Prostate gland (tissue), 2 donors: ENCODE measurements at regions not wholly inside any gene's neighbourhood (a gene's known extent, or its start where the extent isn't known, plus 50 kb on each side); places are given as distances from the start of the nearest gene placed in this dataset.
"Not testable (repeated sequence)": the region's sequence is repeated elsewhere in the genome, so short reads cannot be mapped to it uniquely, and the experiment has no call there.

Source experiments
- CTCF ChIP-seq, 4 experiments: fragments of 200-600 bp in 2 of 4; fragments of 450-650 bp in 2 of 4; sonication (generic) in 2 of 4; IDR thresholded peaks; 1 replicate in 3 of 4; 2 replicates in 1 of 4; pipeline ENCODE4 v1.5.1; 2016 to 2019; ENCODE audit warnings: antibody characterized with exemption in 4 of 4, mild to moderate bottlenecking in 2 of 4, moderate library complexity in 2 of 4
- POLR2A ChIP-seq: fragments of 450-650 bp; IDR thresholded peaks from one replicate; pipeline ENCODE4 v1.6.1; 2016; ENCODE audit warnings: antibody characterized with exemption, mild to moderate bottlenecking
- POLR2AphosphoS5 ChIP-seq: sonication (generic); formaldehyde crosslinking; IDR thresholded peaks from one replicate; pipeline ENCODE4 v1.6.1; 2017; ENCODE audit warnings: antibody characterized with exemption

- not testable (repeated sequence) for TF ChIP-seq POLR2AphosphoS5; CTCF (IDR thresholded peaks at IDR 0.05); POLR2A
Observed at GRCh38 chr15:84531223-84531622, 69.6 kb upstream of the ZSCAN2 start.
